ENCODE measurements at regions not wholly inside any gene's neighbourhood (a gene's known extent, or its start where the extent isn't known, plus 50 kb on each side); places are given as distances from the start of the nearest gene placed in this dataset.

GRCh38 chr5:15065091-15065490, 193.5 kb upstream of the ANKH start:
- Histone ChIP-seq H3K9ac (ENCODE audit: insufficient read depth in 1 of 2, low read depth in 2 of 2, low read length in 2 of 2) (no peak overlapping the region), H3K27me3 (ENCODE audit: control insufficient read depth in 2 of 2, insufficient read depth in 2 of 2, low read length in 2 of 2) (no peaks in the 10 kb centered on the region), H3K9me3 (replicated peaks; ENCODE audit: control insufficient read depth, insufficient read depth, low read depth, low read length) (no peaks in the 10 kb centered on the region), H2AFZ (ENCODE audit: low read depth, low read length) (no peak overlapping the region), H3K79me2 (ENCODE audit: control insufficient read depth, insufficient read depth, low read length) (no peaks in the 10 kb centered on the region), H3K4me2 (ENCODE audit: insufficient read depth, low read length) (no peak overlapping the region), H3K4me3 (no peak overlapping the region), H3K9me1 (ENCODE audit: control insufficient read depth, insufficient read depth, low read length) (no peaks in the 10 kb centered on the region), H4K20me1 (replicated peaks; ENCODE audit: control insufficient read depth, insufficient read depth, low read length) (no peaks in the 10 kb centered on the region), H3K36me3 (ENCODE audit: control insufficient read depth, insufficient read depth, low read length) (no peaks in the 10 kb centered on the region), H3K27ac (ENCODE audit: extremely low read depth, low read depth, low read length) (no peak overlapping the region), H3K4me1 (replicated peaks in 1 of 2; ENCODE audit: control insufficient read depth in 2 of 2, insufficient read depth in 2 of 2, low read length in 2 of 2) (no peaks in the 10 kb centered on the region)
- CTCF ChIA-PET (ENCODE audit: low intra/inter-chr PET ratio), result no interaction called here
- DNase-seq (ENCODE audit: extremely low read depth in 1 of 4, low spot score in 3 of 4) (no peak), FAIRE-seq (no peak), ATAC-seq (no peak)
- no TSS peak for BruUV-seq (replicated peaks)
- 5% methylated on average over 2 of the region's 2 CpGs for WGBS (ENCODE audit: insufficient coverage, low coverage, missing lambda C conversion rate)
- POLR2A ChIA-PET, result no interaction called here
- in situ Hi-C loops (cut with MboI) (no loop called here), intact Hi-C loops (cut with micrococcal nuclease) (no loop called here)
- TF ChIP-seq RBFOX2 (IDR thresholded peaks at IDR 0.05; ENCODE audit: low read depth, low read length) (no peak), PPARD (CRISPR knock-in tag; IDR thresholded peaks at IDR 0.05) (no peak), MXI1 (IDR thresholded peaks at IDR 0.05; ENCODE audit: low read depth, low read length) (no peak), ZNF589 (CRISPR knock-in tag; IDR thresholded peaks at IDR 0.05; ENCODE audit: low read depth) (no peak), FIP1L1 (IDR thresholded peaks at IDR 0.05; ENCODE audit: low read depth, low read length, poor library complexity, severe bottlenecking) (no peak), HNRNPUL1 (IDR thresholded peaks at IDR 0.05; ENCODE audit: low read length) (no peak), KDM5B (IDR thresholded peaks at IDR 0.05; ENCODE audit: insufficient replicate concordance, low read depth, low read length) (no peak)
- TF ChIP-seq, protein P1, sequence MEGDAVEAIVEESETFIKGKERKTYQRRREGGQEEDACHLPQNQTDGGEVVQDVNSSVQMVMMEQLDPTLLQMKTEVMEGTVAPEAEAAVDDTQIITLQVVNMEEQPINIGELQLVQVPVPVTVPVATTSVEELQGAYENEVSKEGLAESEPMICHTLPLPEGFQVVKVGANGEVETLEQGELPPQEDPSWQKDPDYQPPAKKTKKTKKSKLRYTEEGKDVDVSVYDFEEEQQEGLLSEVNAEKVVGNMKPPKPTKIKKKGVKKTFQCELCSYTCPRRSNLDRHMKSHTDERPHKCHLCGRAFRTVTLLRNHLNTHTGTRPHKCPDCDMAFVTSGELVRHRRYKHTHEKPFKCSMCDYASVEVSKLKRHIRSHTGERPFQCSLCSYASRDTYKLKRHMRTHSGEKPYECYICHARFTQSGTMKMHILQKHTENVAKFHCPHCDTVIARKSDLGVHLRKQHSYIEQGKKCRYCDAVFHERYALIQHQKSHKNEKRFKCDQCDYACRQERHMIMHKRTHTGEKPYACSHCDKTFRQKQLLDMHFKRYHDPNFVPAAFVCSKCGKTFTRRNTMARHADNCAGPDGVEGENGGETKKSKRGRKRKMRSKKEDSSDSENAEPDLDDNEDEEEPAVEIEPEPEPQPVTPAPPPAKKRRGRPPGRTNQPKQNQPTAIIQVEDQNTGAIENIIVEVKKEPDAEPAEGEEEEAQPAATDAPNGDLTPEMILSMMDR (IDR thresholded peaks at IDR 0.05 in 2 of 3, conservative IDR thresholded peaks at IDR 0.05 in 1 of 3; ENCODE audit: insufficient read depth in 2 of 3, low read depth in 1 of 3, low read length in 3 of 3), result no peak
- TF ChIP-seq, protein P2, sequence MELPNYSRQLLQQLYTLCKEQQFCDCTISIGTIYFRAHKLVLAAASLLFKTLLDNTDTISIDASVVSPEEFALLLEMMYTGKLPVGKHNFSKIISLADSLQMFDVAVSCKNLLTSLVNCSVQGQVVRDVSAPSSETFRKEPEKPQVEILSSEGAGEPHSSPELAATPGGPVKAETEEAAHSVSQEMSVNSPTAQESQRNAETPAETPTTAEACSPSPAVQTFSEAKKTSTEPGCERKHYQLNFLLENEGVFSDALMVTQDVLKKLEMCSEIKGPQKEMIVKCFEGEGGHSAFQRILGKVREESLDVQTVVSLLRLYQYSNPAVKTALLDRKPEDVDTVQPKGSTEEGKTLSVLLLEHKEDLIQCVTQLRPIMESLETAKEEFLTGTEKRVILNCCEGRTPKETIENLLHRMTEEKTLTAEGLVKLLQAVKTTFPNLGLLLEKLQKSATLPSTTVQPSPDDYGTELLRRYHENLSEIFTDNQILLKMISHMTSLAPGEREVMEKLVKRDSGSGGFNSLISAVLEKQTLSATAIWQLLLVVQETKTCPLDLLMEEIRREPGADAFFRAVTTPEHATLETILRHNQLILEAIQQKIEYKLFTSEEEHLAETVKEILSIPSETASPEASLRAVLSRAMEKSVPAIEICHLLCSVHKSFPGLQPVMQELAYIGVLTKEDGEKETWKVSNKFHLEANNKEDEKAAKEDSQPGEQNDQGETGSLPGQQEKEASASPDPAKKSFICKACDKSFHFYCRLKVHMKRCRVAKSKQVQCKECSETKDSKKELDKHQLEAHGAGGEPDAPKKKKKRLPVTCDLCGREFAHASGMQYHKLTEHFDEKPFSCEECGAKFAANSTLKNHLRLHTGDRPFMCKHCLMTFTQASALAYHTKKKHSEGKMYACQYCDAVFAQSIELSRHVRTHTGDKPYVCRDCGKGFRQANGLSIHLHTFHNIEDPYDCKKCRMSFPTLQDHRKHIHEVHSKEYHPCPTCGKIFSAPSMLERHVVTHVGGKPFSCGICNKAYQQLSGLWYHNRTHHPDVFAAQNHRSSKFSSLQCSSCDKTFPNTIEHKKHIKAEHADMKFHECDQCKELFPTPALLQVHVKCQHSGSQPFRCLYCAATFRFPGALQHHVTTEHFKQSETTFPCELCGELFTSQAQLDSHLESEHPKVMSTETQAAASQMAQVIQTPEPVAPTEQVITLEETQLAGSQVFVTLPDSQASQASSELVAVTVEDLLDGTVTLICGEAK (IDR thresholded peaks at IDR 0.05), result no peak
- TF ChIP-seq, protein P2 (CRISPR knock-in tag; IDR thresholded peaks at IDR 0.05), result no peak
- TF ChIP-seq, protein P3, sequence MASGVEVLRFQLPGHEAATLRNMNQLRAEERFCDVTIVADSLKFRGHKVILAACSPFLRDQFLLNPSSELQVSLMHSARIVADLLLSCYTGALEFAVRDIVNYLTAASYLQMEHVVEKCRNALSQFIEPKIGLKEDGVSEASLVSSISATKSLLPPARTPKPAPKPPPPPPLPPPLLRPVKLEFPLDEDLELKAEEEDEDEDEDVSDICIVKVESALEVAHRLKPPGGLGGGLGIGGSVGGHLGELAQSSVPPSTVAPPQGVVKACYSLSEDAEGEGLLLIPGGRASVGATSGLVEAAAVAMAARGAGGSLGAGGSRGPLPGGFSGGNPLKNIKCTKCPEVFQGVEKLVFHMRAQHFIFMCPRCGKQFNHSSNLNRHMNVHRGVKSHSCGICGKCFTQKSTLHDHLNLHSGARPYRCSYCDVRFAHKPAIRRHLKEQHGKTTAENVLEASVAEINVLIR (CRISPR knock-in tag; IDR thresholded peaks at IDR 0.05), result no peak

All from K562 (cell line).